Lung (tissue), 11 donors: ENCODE measurements at regions not wholly inside any gene's neighbourhood (a gene's known extent, or its start where the extent isn't known, plus 50 kb on each side); places are given as distances from the start of the nearest gene placed in this dataset.
A peak's percentile ranks its signal among the peaks of the same experiment; 100 is the strongest.
"Not testable (repeated sequence)": the region's sequence is repeated elsewhere in the genome, so short reads cannot be mapped to it uniquely, and the experiment has no call there.

Source experiments
- ATAC-seq: fragments of 200-7000 bp; cut with Tn5 transposase; one replicate; pipeline ENCODE4 v1.9.1; 2020; ENCODE audit warnings: moderate number of reproducible peaks; ENCODE audit not compliant: insufficient read depth, low FRiP score
- DNase-seq, 3 donors: peaks; one replicate each; pipeline ENCODE4 v3.0.0-alpha.2; 2013 to 2017
- H3K27ac ChIP-seq, 2 donors: one replicate each; pipeline ENCODE4 v1.5.1; 2013; ENCODE audit warnings: mild to moderate bottlenecking in 2 of 2, moderate library complexity in 2 of 2, control low read depth in 1 of 2, inconsistent platforms in 1 of 2, low read depth in 1 of 2, low read length in 1 of 2
- H3K27me3 ChIP-seq, 3 donors: one replicate each; pipeline ENCODE4 v1.5.1; 2013; ENCODE audit warnings: low read length in 2 of 3; ENCODE audit not compliant: control insufficient read depth in 3 of 3, insufficient read depth in 3 of 3
- H3K36me3 ChIP-seq, 4 donors: one replicate each; pipeline ENCODE4 v1.5.1; 2013; ENCODE audit warnings: low read length in 4 of 4, mild to moderate bottlenecking in 1 of 4, moderate library complexity in 1 of 4; ENCODE audit not compliant: control insufficient read depth in 4 of 4, insufficient read depth in 4 of 4
- H3K4me1 ChIP-seq, 5 donors: one replicate each; pipeline ENCODE4 v1.5.1; 2013; ENCODE audit warnings: low read length in 5 of 5, mild to moderate bottlenecking in 2 of 5, moderate library complexity in 1 of 5; ENCODE audit not compliant: control insufficient read depth in 5 of 5, insufficient read depth in 5 of 5
- H3K4me3 ChIP-seq: one replicate; pipeline ENCODE4 v1.5.1; 2013; ENCODE audit warnings: mild to moderate bottlenecking, control low read depth, moderate library complexity
- H3K9ac ChIP-seq, 2 donors: one replicate each; pipeline ENCODE4 v1.5.1; 2013; ENCODE audit warnings: low read length in 2 of 2, control low read depth in 1 of 2; ENCODE audit not compliant: insufficient read depth in 1 of 2
- H3K9me3 ChIP-seq, 4 donors: one replicate each; pipeline ENCODE4 v1.5.1; 2013; ENCODE audit warnings: low read length in 3 of 4, mild to moderate bottlenecking in 1 of 4, moderate library complexity in 1 of 4; ENCODE audit not compliant: control insufficient read depth in 4 of 4, insufficient read depth in 3 of 4
- WGBS, 2 donors: extraction: QIAGEN DNeasy Blood & Tissue Kit; methylation state at CpG; one replicate each; pipeline ENCODE4 v1.1.7; 2013; 5-methylcytosine and 5-hydroxymethylcytosine counted together
- TF ChIP-seq, protein P1 (sequence below): IDR thresholded peaks from 2 replicates; pipeline ENCODE4 v1.5.1; 2012; ENCODE audit warnings: mild to moderate bottlenecking; ENCODE audit errors: control extremely low read depth, extremely low read depth
- donor health status: control.
- donor health status: control.
- donor health status: Bipolar disorder and iron deficiency.
- donor health status: healthy.
- donor health status: DM: yes; HTN: yes; CAD: no.

DNA sequence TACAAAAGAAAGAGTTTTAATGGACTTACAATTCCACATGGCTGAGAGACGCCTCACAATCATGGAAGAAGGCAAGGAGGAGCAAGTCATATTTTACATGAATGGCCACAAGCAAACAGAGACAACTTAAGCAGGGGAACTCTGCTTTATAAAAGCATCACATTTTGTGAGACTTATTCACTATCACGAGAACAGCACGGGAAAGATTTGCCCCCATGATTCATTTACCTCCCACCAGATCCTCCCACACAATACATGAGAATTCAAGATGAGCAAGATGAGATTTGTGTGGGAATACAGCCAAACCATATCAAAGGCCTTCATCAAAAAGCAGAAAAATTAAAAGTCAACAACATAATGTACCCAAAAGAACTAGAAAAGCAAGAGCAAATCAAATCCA lies 111.0 kb upstream of the RPRM start:
- Histone ChIP-seq H3K27ac (no peak overlapping the region), H3K27me3 (no peaks in the 10 kb centered on the region), H3K4me3 (no peak overlapping the region), H3K36me3 (no peaks in the 10 kb centered on the region), H3K9me3 (peaks cover 0 to 14% (median 5%) of the 10 kb centered on the region in 4 donors), H3K9ac (no peak overlapping the region), H3K4me1 (no peaks in the 10 kb centered on the region)
- TF ChIP-seq, protein P1, sequence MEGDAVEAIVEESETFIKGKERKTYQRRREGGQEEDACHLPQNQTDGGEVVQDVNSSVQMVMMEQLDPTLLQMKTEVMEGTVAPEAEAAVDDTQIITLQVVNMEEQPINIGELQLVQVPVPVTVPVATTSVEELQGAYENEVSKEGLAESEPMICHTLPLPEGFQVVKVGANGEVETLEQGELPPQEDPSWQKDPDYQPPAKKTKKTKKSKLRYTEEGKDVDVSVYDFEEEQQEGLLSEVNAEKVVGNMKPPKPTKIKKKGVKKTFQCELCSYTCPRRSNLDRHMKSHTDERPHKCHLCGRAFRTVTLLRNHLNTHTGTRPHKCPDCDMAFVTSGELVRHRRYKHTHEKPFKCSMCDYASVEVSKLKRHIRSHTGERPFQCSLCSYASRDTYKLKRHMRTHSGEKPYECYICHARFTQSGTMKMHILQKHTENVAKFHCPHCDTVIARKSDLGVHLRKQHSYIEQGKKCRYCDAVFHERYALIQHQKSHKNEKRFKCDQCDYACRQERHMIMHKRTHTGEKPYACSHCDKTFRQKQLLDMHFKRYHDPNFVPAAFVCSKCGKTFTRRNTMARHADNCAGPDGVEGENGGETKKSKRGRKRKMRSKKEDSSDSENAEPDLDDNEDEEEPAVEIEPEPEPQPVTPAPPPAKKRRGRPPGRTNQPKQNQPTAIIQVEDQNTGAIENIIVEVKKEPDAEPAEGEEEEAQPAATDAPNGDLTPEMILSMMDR, result no peak
- no peak for DNase-seq
- 74 to 86% methylated on average over 3 of the region's 3 CpGs for WGBS, 2 donors
- no peak for ATAC-seq

DNA sequence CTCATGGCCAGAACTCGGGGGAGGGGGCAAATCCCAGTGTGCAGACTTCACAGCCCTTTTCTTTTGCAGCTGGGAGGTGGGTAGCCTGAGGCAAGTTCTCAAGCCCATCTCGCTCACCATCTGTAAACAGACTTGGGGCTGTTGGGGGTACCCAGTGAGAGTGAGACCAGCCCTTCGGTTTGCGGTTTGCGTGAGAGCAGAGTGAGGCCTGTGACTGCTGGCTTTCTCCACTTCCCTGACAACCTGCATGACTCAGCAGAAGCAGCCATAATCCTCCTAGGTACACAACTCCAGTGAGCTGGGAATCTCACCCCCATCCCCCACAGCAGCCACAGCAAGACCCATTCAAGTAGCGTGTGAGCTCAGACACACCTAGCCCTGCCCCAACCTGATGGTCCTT lies 114.5 kb upstream of the RPRM start:
- H3K36me3 ChIP-seq, DNase-seq, ATAC-seq, H3K4me3 ChIP-seq, H3K27me3 ChIP-seq, H3K4me1 ChIP-seq, H3K9ac ChIP-seq, H3K27ac ChIP-seq: not testable (repeated sequence)
- H3K9me3 ChIP-seq, result peaks cover 0 to 13% (median 2%) of the 10 kb centered on the region in 4 donors
- 86 to 93% methylated on average over 6 of the region's 6 CpGs for WGBS, 2 donors

- no peak for ATAC-seq
- Histone ChIP-seq H3K27ac (no peak overlapping the region), H3K4me1 (no peaks in the 10 kb centered on the region), H3K9me3 (peaks cover 0 to 7% (median 0%) of the 10 kb centered on the region in 4 donors), H3K9ac (no peak overlapping the region), H3K4me3 (no peak overlapping the region), H3K27me3 (no peaks in the 10 kb centered on the region), H3K36me3 (no peaks in the 10 kb centered on the region)
- TF ChIP-seq, protein P1, result no peak
- DNase-seq, result peak in 2 of 3 donors; percentile 1 to 2
These were observed 117.4 kb upstream of the RPRM start for GRCh38 chr2:153595939-153596338.

- DNase-seq, result no peak
- ATAC-seq, result no peak
- H3K27ac ChIP-seq, result no peak overlapping the region
- no peak overlapping the region for H3K4me3 ChIP-seq
- H3K9ac ChIP-seq, result no peak overlapping the region
- no peaks in the 10 kb centered on the region for H3K27me3 ChIP-seq
- H3K4me1 ChIP-seq, result no peaks in the 10 kb centered on the region
- WGBS, 2 donors, result 79 to 90% methylated on average over 3 of the region's 3 CpGs
- TF ChIP-seq, protein P1, result no peak
- no peaks in the 10 kb centered on the region for H3K9me3 ChIP-seq
- H3K36me3 ChIP-seq, result no peaks in the 10 kb centered on the region
These were observed 123.2 kb upstream of the RPRM start for GRCh38 chr2:153601812-153602211.
